Activated naive CD8-positive, alpha-beta T cell treated with anti-CD3 and anti-CD28 coated beads for 36 hours (primary cell): ENCODE measurements at regions not wholly inside any gene's neighbourhood (a gene's known extent, or its start where the extent isn't known, plus 50 kb on each side); places are given as distances from the start of the nearest gene placed in this dataset.

Source experiments
- DNase-seq: peaks from one replicate; pipeline ENCODE4 v3.0.0; 2021
- H3K27ac Mint-ChIP-seq: one replicate; pipeline ENCODE4 v1.8.0; 2022; ENCODE audit warnings: mild to moderate bottlenecking, moderate library complexity, mixed read lengths
- H3K27me3 Mint-ChIP-seq: one replicate; pipeline ENCODE4 v1.8.0; 2022; ENCODE audit warnings: mild to moderate bottlenecking, mixed read lengths
- H3K36me3 Mint-ChIP-seq: one replicate; pipeline ENCODE4 v1.8.0; 2021; ENCODE audit warnings: mild to moderate bottlenecking, mixed read lengths
- H3K4me1 Mint-ChIP-seq: one replicate; pipeline ENCODE4 v1.8.0; 2021; ENCODE audit warnings: mixed read lengths
- H3K4me3 Mint-ChIP-seq: one replicate; pipeline ENCODE4 v1.8.0; 2022; ENCODE audit warnings: mild to moderate bottlenecking, moderate library complexity, mixed read lengths
- H3K9me3 Mint-ChIP-seq: one replicate; pipeline ENCODE4 v1.8.0; 2022; ENCODE audit warnings: mixed read lengths

DNA sequence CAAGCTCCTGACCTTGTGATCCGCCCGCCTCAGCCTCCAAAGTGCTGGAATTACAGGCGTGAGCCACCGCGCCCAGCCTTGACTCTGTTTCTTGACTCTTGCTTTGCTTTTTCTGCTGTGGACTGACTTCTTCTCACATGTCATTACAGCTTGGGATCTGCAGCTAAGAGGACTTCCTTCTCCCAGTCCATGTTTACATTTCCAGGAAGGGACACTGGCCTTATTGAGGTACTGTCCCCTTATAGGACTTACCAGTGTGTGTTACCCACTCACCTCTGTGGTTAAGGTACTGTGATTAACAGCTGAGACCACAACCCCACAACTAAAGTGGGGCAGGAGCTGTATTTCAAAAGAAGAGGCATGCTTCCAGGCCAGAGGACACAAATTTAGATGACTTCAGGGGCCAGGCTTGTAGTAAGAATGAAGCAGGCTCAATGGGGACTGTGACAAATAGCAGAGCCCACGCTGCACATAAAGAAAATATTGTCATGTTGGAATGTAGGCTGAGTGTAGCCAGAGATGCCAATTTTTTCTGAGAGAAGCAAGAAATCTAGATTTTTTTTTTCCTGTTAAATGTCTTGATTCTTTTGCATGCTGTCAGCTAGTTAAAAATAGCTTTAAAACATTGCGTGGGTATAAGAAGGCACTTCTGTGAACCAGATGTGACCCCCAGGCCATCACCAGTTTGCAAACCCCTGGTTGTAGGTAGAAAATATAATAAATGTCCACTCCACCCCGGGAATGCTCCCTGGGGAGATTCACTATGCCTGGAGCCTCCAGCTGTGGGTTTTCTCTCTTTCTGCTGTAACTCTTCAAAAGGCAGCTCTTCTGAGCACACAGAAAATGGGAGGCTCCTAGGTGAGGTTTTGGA, 75.0 kb downstream of the PTPDC1 start:
- Mint-ChIP-seq H3K4me3 (no peak overlapping the region), H3K27ac (peak overlapping the region; percentile 25), H3K27me3 (no peaks in the 10 kb centered on the region), H3K9me3 (peaks cover 3% of the 10 kb centered on the region), H3K36me3 (peaks cover 1% of the 10 kb centered on the region), H3K4me1 (peaks cover 11% of the 10 kb centered on the region)
- DNase-seq, result no peak

DNA sequence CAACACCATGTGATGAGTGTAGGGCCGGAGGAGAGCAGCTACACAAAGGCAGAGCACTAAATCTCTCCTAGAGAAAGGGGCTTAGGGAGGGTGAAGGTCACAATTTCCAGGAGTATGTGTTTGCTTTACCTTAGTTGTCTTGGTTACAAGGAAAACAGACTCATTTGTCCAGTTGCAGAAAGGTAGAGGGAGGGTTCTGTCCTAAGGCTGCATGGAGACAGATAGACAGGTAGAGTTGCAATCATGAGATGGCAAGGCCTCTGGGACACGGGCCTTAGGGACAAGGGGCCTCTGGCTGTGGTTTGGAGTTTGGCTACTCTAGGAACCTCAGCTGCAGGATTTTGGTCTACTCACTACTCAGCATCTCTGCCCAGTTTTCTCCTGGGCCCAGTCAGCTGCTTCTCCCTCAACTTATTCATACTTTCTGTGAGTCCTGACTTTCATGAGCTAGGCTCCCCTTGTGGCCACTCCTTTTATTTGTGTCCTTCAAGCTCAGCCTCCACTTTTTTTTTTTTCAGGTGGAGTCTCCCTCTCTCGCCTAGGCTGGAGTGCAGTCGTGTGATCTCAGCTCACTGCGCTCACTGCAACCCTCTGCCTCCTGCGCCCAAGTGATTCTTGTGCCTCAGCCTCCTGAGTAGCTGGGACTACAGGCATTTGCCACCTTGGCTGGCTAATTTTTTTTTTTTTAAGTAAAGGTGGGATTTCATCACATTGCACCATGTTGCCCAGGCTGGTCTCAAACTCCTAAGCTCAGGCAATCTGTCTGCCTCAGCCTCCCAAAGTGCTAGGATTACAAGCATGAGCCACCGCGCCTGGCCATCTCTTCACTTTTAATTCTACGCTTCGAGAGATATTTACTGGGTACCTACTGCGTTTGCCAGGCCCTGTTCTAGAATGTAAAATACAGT, 76.6 kb downstream of the PTPDC1 start:
- H3K36me3 Mint-ChIP-seq, result no peaks in the 10 kb centered on the region
- no peak overlapping the region for H3K27ac Mint-ChIP-seq
- H3K4me3 Mint-ChIP-seq, result no peak overlapping the region
- no peaks in the 10 kb centered on the region for H3K9me3 Mint-ChIP-seq
- no peaks in the 10 kb centered on the region for H3K27me3 Mint-ChIP-seq
- H3K4me1 Mint-ChIP-seq, result peaks cover 22% of the 10 kb centered on the region
- no peak for DNase-seq

DNA sequence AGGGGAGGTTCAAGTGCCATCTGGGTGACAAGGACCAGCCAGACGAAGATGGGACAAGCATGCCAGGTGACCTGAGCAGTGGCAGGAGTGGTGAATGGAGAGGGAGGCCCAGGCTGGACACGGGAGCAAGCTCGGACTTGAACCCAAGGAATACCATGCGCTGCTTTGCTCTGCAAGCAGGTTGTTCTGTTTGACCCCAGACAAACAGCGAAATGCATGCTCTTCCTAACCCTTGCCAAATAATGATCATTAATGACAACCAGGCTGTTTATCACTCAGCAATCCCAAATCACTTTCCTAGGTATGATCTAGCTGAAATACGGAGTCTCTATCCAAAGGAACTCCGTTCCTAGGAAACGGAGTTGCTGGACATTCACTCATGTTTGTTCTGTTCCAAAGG, 77.4 kb downstream of the PTPDC1 start:
- DNase-seq, result no peak
- no peaks in the 10 kb centered on the region for H3K9me3 Mint-ChIP-seq
- no peaks in the 10 kb centered on the region for H3K27me3 Mint-ChIP-seq
- no peaks in the 10 kb centered on the region for H3K36me3 Mint-ChIP-seq
- no peak overlapping the region for H3K27ac Mint-ChIP-seq
- no peak overlapping the region for H3K4me3 Mint-ChIP-seq
- H3K4me1 Mint-ChIP-seq, result peaks cover 22% of the 10 kb centered on the region

DNA sequence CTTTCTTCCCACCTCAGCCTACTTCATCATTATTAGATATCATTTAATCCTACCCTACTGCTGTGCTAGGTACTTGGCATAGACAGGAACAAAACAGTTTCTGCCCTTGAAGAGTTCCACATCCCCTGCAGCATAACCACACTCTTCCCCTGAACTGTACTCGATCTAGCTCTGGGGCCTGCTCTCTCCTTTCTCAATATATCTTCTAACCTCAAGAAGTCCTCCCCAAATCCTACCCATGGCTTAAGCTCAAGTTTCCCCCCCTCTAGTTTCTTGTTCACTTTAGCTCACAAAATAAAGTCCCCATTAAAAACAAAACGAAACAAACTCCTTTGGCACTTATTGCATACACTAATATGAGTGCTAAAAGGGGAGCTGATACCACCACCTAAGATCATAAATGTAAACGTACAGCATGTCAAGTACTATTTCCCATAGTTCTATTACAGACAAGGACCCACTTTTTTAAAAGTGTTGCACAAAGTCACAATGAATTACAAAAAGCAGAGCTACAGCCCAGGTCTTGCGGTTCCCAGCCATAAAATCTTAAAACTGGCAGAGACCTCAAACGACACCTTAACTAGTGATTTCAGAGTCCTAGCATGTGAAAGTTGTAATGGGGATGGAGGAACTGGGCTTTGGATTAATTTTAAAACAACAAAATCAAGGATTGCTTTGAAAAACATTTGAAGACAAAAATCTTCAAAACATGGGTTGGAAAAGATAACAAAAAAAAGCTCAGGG, 80.7 kb downstream of the PTPDC1 start:
- DNase-seq, result no peak
- Mint-ChIP-seq H3K36me3 (peaks cover 24% of the 10 kb centered on the region), H3K4me1 (peaks cover 30% of the 10 kb centered on the region), H3K4me3 (peak overlapping the region; percentile 77), H3K27me3 (no peaks in the 10 kb centered on the region), H3K9me3 (no peaks in the 10 kb centered on the region), H3K27ac (peak overlapping the region; percentile 94)

DNA sequence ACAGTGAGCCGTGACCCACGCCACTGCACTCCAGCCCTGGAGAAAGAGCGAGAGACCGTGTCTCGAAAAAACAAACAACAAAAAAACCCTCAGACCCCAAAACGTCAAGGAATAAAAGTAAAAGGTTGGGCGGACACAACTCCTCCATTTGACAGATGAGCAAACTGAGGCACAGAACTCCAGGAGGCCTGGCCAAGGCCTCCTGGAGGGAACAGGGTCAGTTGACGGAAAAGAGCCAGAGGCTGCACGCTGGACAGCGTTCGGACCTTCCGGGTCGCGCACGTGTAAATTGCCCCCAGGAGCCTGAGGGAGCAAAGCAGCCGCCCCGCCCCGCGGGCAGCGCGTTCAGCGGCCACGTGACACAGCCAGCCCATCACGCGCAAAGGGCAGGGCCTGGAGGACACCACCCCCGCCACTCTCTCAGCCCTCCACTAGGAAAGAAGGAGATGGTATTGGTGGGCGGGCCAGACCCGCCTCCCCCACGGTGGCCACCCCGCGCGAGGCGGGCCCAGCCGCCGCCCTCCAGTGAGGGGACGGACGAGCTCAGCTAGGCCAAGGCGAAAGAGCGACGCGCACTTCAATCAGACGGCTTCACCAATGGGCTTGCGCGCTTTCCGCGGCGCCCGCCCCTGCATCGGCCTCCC, 81.5 kb downstream of the PTPDC1 start:
- no peaks in the 10 kb centered on the region for H3K9me3 Mint-ChIP-seq
- peak; percentile 98 for DNase-seq
- peaks cover 36% of the 10 kb centered on the region for H3K4me1 Mint-ChIP-seq
- peak overlapping the region; percentile 94 for H3K27ac Mint-ChIP-seq
- H3K4me3 Mint-ChIP-seq, result peak overlapping the region; percentile 77
- H3K36me3 Mint-ChIP-seq, result peaks cover 24% of the 10 kb centered on the region
- H3K27me3 Mint-ChIP-seq, result no peaks in the 10 kb centered on the region

DNA sequence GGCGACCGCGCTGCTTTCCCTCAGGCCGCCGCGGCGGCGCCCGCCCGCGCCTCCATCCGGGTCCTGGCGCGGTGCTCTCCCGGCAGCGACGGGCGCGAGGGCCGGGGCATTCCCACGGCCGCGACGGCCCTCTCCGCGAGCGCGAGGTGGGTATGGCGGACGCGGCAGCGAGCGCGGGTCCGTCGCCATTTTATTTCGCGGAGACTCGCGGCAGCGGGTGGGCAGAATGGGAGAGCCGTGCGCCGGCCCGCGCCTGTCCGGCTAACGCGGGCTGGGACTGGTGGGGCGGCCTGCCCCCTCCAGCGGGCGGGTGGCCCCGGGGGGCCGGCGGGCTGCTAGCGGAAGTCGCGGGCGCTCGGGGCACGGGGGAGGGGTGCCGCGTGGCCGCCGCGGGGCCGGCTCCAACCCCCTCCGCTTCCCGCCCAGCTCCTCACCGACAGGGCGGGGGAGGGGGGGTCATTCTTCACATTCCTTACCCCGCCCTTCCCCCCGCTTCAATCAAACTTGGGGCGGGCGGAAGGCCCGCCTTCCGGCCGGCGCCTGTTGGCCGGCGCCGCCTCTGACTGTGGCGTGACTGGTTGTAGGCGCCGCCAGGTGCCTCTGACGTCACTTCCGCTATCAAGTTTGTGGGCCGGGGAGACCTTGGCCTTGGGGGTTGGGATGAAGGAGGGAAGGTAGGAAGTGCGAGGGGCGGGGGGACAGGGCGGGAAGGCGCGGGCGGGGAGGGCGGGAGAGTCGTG, 82.1 kb downstream of the PTPDC1 start:
- peak overlapping the region; percentile 81 for H3K27ac Mint-ChIP-seq
- peak; percentile 95 for DNase-seq
- no peaks in the 10 kb centered on the region for H3K9me3 Mint-ChIP-seq
- peak overlapping the region; percentile 90 for H3K4me3 Mint-ChIP-seq
- peaks cover 37% of the 10 kb centered on the region for H3K4me1 Mint-ChIP-seq
- no peaks in the 10 kb centered on the region for H3K27me3 Mint-ChIP-seq
- peaks cover 24% of the 10 kb centered on the region for H3K36me3 Mint-ChIP-seq

DNA sequence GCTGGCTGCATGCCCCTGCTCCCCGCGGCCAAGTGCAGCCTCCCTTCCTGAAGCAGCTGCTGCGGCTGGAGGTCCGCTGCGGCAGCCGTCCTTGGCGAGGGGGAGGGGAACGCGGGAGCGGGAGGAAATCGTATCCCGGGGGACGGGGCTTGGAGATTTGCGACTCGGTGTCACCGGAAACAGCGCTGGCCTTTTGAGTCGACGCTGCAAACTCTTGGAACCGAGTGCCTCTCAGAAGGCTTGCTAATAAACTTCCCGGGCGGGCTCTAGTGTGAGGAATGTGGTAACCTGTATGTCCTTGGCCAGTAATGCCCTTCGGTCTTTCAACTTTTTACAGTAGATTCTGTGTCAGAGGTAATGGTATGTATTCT, 82.7 kb downstream of the PTPDC1 start:
- H3K4me3 Mint-ChIP-seq, result peak overlapping the region; percentile 90
- H3K27me3 Mint-ChIP-seq, result no peaks in the 10 kb centered on the region
- H3K4me1 Mint-ChIP-seq, result peaks cover 42% of the 10 kb centered on the region
- DNase-seq, result no peak
- H3K27ac Mint-ChIP-seq, result peak overlapping the region; percentile 81
- H3K9me3 Mint-ChIP-seq, result no peaks in the 10 kb centered on the region
- H3K36me3 Mint-ChIP-seq, result peaks cover 27% of the 10 kb centered on the region

DNA sequence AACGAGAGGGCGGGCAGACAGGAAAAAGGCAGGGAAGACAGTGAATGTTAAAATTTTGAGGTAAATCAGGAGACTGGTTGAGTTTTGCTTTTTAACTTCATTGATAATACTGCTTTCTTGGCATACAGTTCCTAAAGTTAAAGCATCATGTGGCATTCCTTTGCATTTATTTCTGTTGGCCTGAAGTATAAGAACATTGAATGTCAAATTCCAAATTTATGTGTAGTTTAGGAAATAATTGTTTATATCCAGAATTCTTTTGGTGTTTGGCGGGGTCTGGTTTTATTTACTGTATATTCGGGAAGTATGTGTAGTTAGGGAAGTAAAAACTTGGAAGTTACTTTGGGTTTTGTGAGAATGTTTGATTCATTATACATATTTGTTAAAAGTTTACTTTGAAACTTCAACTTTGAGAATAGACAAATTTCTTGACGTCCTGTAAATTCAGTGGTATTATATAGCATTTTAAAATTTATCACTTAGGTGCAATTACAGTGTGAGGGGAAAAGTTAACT, 83.2 kb downstream of the PTPDC1 start:
- H3K36me3 Mint-ChIP-seq, result peaks cover 28% of the 10 kb centered on the region
- H3K9me3 Mint-ChIP-seq, result no peaks in the 10 kb centered on the region

DNA sequence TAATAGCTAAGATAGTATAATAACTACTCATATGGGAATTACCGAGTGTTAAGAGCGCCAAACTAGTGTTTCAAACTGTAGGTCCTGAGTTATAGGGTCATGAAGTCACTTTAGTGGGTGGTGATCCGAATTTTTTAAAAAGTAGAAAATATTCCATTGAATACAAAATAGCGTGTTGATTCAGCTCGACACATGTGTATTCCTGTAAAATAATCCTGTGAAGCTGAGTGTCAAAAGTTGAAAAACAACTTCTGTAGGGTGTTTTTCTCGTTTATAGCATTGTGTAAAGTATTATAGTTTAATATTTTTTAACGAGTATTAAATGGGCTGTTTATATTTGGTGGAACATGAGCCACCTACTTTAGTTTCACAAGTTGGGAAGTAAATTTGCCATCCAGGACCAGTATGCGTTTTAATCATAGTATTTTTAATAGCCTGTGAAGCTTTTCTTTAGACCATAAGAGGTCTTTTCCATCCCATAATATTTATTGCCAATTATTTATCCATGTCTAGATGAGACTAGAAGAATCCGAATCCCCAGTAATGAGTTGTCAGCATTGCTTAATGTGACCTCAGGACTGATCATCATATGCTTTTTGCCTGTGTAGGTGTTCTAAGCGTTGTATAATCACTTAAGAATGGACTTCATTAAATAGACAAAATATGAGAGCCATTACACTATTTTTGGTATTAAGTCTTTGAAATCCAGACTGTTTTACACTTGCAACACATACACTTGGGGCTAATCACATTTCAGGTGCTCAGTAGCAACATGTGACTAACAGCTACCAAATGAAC, 84.1 kb downstream of the PTPDC1 start:
- Mint-ChIP-seq H3K4me1 (peaks cover 55% of the 10 kb centered on the region), H3K9me3 (no peaks in the 10 kb centered on the region), H3K4me3 (peak overlapping the region; percentile 90), H3K27me3 (no peaks in the 10 kb centered on the region), H3K36me3 (peaks cover 37% of the 10 kb centered on the region), H3K27ac (peak overlapping the region; percentile 81)
- no peak for DNase-seq

More for the DNA sequence above, 83.2 kb downstream of the PTPDC1 start:
- Mint-ChIP-seq H3K27me3 (no peaks in the 10 kb centered on the region), H3K4me1 (peaks cover 45% of the 10 kb centered on the region), H3K4me3 (peak overlapping the region; percentile 90), H3K27ac (peak overlapping the region; percentile 81)
- no peak for DNase-seq

DNA sequence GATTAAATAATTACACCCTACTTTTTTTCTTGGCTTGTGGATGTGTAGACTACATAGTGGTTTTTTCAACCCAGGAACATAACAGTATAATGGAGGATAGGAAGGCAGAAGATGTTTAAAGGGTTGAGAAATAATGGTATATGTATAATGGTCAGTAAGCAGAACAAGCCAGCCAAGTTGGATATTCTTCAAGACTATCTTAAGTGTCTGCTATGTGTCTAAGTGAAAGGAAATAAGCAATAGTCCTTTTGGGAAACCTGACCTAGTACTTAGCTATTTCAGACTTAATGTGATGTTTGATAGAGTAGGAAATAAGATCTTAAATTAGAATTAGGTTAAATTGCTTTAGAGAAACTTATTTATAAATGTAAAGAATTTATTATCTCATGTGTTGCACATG, 85.7 kb downstream of the PTPDC1 start:
- peaks cover 48% of the 10 kb centered on the region for H3K36me3 Mint-ChIP-seq
- peaks cover 63% of the 10 kb centered on the region for H3K4me1 Mint-ChIP-seq
- H3K27me3 Mint-ChIP-seq, result no peaks in the 10 kb centered on the region
- no peaks in the 10 kb centered on the region for H3K9me3 Mint-ChIP-seq
- no peak overlapping the region for H3K27ac Mint-ChIP-seq
- H3K4me3 Mint-ChIP-seq, result peak overlapping the region; percentile 55
- no peak for DNase-seq

DNA sequence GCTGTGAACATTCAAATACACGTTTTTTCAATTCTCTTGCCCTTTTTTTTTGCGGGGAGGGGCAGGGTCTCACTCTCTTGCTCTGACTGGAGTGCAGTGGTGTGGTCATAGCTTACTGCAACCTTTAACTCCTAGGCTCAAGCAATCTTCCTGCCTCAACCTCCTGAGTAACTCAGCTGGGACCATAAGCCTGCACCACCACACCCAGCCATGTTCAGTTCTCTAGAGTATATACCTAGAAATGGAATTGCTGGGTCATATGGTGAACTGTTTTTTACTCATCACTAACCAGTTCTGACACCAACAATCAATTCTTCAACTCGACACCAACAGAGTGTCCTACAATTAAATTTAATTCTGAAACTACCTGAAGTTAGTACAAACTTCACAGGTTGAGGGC, 85.5 kb upstream of the ZNF169 start:
- H3K27ac Mint-ChIP-seq, result peak overlapping the region; percentile 77
- peak overlapping the region; percentile 55 for H3K4me3 Mint-ChIP-seq
- H3K36me3 Mint-ChIP-seq, result peaks cover 54% of the 10 kb centered on the region
- no peaks in the 10 kb centered on the region for H3K9me3 Mint-ChIP-seq
- peak; percentile 16 for DNase-seq
- H3K4me1 Mint-ChIP-seq, result peaks cover 76% of the 10 kb centered on the region
- H3K27me3 Mint-ChIP-seq, result no peaks in the 10 kb centered on the region

DNA sequence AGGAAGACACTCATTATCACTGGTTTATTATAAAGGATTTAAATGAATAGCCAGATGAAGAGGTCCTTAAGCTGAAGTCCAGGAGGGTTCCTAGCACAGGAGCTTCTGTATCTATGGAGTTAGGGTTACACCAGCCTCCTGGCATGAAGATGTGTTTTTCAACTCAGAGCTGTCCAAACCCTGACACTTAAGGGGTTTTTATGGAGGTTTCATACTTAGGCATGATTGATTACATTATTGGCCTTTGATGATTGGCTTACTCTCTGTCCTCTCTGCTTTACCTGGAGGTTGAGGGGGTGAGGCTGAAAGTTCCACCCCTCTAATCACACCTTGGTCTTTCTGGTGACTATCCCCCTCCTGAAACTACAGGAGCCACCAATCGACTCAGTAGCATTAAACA, 84.9 kb upstream of the ZNF169 start:
- no peak for DNase-seq
- H3K9me3 Mint-ChIP-seq, result no peaks in the 10 kb centered on the region
- peaks cover 54% of the 10 kb centered on the region for H3K36me3 Mint-ChIP-seq
- H3K27ac Mint-ChIP-seq, result peak overlapping the region; percentile 77
- no peaks in the 10 kb centered on the region for H3K27me3 Mint-ChIP-seq
- H3K4me1 Mint-ChIP-seq, result peaks cover 79% of the 10 kb centered on the region
- H3K4me3 Mint-ChIP-seq, result no peak overlapping the region

DNA sequence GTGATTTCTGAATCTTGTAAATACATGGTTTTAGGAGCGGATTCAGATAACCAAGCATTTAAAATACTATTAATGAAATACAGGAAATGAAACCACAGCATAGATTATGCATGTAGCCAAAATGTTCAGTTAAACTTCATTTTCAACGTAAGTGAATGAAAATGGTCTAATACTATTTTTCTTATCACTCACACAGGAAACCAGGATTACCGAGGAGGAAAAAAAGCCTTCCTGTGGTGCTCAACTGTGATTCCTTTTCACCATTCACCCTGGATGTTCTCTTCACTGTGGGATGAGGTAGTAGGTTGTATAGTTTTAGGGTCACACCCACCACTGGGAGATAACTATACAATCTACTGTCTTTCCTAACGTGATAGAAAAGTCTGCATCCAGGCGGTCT, 83.4 kb upstream of the ZNF169 start:
- peak overlapping the region; percentile 77 for H3K27ac Mint-ChIP-seq
- H3K36me3 Mint-ChIP-seq, result peaks cover 60% of the 10 kb centered on the region
- no peaks in the 10 kb centered on the region for H3K9me3 Mint-ChIP-seq
- H3K4me1 Mint-ChIP-seq, result peaks cover 80% of the 10 kb centered on the region
- DNase-seq, result no peak
- no peak overlapping the region for H3K4me3 Mint-ChIP-seq
- no peaks in the 10 kb centered on the region for H3K27me3 Mint-ChIP-seq
